ENCODE measurements at regions not wholly inside any gene's neighbourhood (a gene's known extent, or its start where the extent isn't known, plus 50 kb on each side); places are given as distances from the start of the nearest gene placed in this dataset.

- TF ChIP-seq CTCF (IDR thresholded peaks at IDR 0.05; ENCODE audit: borderline replicate concordance, extremely low read depth, low read length, poor library complexity, severe bottlenecking): no peak
- TF ChIP-seq EZH2 (IDR thresholded peaks at IDR 0.05; ENCODE audit: borderline replicate concordance, low read depth, low read length, severe bottlenecking): no peak
Measured at GRCh38 chr10:23604613-23605012, 165.7 kb downstream of the OTUD1 start.

Measured in DND-41 (cell line).